Activated naive CD4-positive, alpha-beta T cell treated with anti-CD3 and anti-CD28 coated beads, Interleukin-2, amount 10 ng/mL, durations not matched to agents 7 days and 5 days (primary cell): ENCODE measurements at regions not wholly inside any gene's neighbourhood (a gene's known extent, or its start where the extent isn't known, plus 50 kb on each side); places are given as distances from the start of the nearest gene placed in this dataset.

Experiments
- CTCF ChIA-PET: fragments of 350-600 bp; sonication (Branson Sonifier 250); formaldehyde crosslinking; loops from one replicate; lab custom pipeline; 2021; ENCODE audit warnings: antibody characterized with exemption; lab: Charles Lee
- DNase-seq: peaks from one replicate; pipeline ENCODE4 v3.0.0-alpha.2; 2020
- H3K27ac Mint-ChIP-seq: one replicate; pipeline ENCODE4 v1.8.0; 2021; ENCODE audit warnings: mild to moderate bottlenecking, moderate library complexity, mixed read lengths
- H3K27me3 Mint-ChIP-seq: one replicate; pipeline ENCODE4 v1.8.0; 2021; ENCODE audit warnings: mild to moderate bottlenecking, mixed read lengths
- H3K36me3 Mint-ChIP-seq: one replicate; pipeline ENCODE4 v1.8.0; 2021; ENCODE audit warnings: mixed read lengths
- H3K4me1 Mint-ChIP-seq: one replicate; pipeline ENCODE4 v1.8.0; 2021; ENCODE audit warnings: mixed read lengths
- H3K4me3 Mint-ChIP-seq: one replicate; pipeline ENCODE4 v1.8.0; 2021; ENCODE audit warnings: mild to moderate bottlenecking, moderate library complexity, mixed read lengths
- H3K9me3 Mint-ChIP-seq: one replicate; pipeline ENCODE4 v1.8.0; 2021; ENCODE audit warnings: mixed read lengths

- Mint-ChIP-seq H3K4me1 (no peaks in the 10 kb centered on the region), H3K27me3 (no peaks in the 10 kb centered on the region), H3K9me3 (no peaks in the 10 kb centered on the region), H3K36me3 (no peaks in the 10 kb centered on the region), H3K4me3 (no peak overlapping the region), H3K27ac (no peak overlapping the region)
- CTCF ChIA-PET, result no interaction called here
- no peak for DNase-seq
Observed at GRCh38 chr3:182239316-182239715, 527.6 kb downstream of the SOX2 start.

GRCh38 chr3:182240474-182240873, 528.7 kb downstream of the SOX2 start:
- no peak for DNase-seq
- Mint-ChIP-seq H3K4me3 (no peak overlapping the region), H3K27me3 (no peaks in the 10 kb centered on the region), H3K36me3 (no peaks in the 10 kb centered on the region), H3K27ac (no peak overlapping the region), H3K9me3 (no peaks in the 10 kb centered on the region), H3K4me1 (no peaks in the 10 kb centered on the region)
- CTCF ChIA-PET, result no interaction called here

GRCh38 chr3:182241196-182241765, 529.6 kb downstream of the SOX2 start:
- DNase-seq, result no peak
- H3K4me3 Mint-ChIP-seq, result no peak overlapping the region
- no peaks in the 10 kb centered on the region for H3K9me3 Mint-ChIP-seq
- H3K27me3 Mint-ChIP-seq, result no peaks in the 10 kb centered on the region
- CTCF ChIA-PET, result no interaction called here
- no peak overlapping the region for H3K27ac Mint-ChIP-seq
- H3K4me1 Mint-ChIP-seq, result no peaks in the 10 kb centered on the region
- H3K36me3 Mint-ChIP-seq, result no peaks in the 10 kb centered on the region

- DNase-seq, result no peak
- H3K4me1 Mint-ChIP-seq, result no peaks in the 10 kb centered on the region
- no peaks in the 10 kb centered on the region for H3K27me3 Mint-ChIP-seq
- H3K27ac Mint-ChIP-seq, result no peak overlapping the region
- no peaks in the 10 kb centered on the region for H3K36me3 Mint-ChIP-seq
- no peak overlapping the region for H3K4me3 Mint-ChIP-seq
- H3K9me3 Mint-ChIP-seq, result no peaks in the 10 kb centered on the region
- CTCF ChIA-PET, result no interaction called here
Observed at GRCh38 chr3:182241766-182242488, 530.2 kb downstream of the SOX2 start.

- DNase-seq, result no peak
- no peak overlapping the region for H3K27ac Mint-ChIP-seq
- CTCF ChIA-PET, result no interaction called here
Observed at GRCh38 chr3:182242489-182242942, 530.8 kb downstream of the SOX2 start.

GRCh38 chr3:182243625-182244024, 531.9 kb downstream of the SOX2 start:
- no peaks in the 10 kb centered on the region for H3K36me3 Mint-ChIP-seq
- H3K9me3 Mint-ChIP-seq, result no peaks in the 10 kb centered on the region
- CTCF ChIA-PET, result no interaction called here
- no peak overlapping the region for H3K27ac Mint-ChIP-seq
- DNase-seq, result no peak
- H3K27me3 Mint-ChIP-seq, result no peaks in the 10 kb centered on the region
- no peak overlapping the region for H3K4me3 Mint-ChIP-seq
- H3K4me1 Mint-ChIP-seq, result no peaks in the 10 kb centered on the region

More at GRCh38 chr3:182242489-182242942, 530.8 kb downstream of the SOX2 start:
- H3K4me1 Mint-ChIP-seq, result no peaks in the 10 kb centered on the region
- H3K9me3 Mint-ChIP-seq, result no peaks in the 10 kb centered on the region
- H3K27me3 Mint-ChIP-seq, result no peaks in the 10 kb centered on the region
- no peaks in the 10 kb centered on the region for H3K36me3 Mint-ChIP-seq
- no peak overlapping the region for H3K4me3 Mint-ChIP-seq

GRCh38 chr3:182244222-182244971, 532.7 kb downstream of the SOX2 start:
- Mint-ChIP-seq H3K9me3 (no peaks in the 10 kb centered on the region), H3K27me3 (no peaks in the 10 kb centered on the region), H3K36me3 (no peaks in the 10 kb centered on the region), H3K27ac (no peak overlapping the region), H3K4me3 (no peak overlapping the region), H3K4me1 (no peaks in the 10 kb centered on the region)
- CTCF ChIA-PET, result no interaction called here
- DNase-seq, result no peak

GRCh38 chr3:182245059-182245458, 533.3 kb downstream of the SOX2 start:
- Mint-ChIP-seq H3K27ac (no peak overlapping the region), H3K4me1 (no peaks in the 10 kb centered on the region), H3K9me3 (no peaks in the 10 kb centered on the region), H3K27me3 (no peaks in the 10 kb centered on the region), H3K4me3 (no peak overlapping the region), H3K36me3 (no peaks in the 10 kb centered on the region)
- no peak for DNase-seq
- CTCF ChIA-PET, result no interaction called here

GRCh38 chr3:182246870-182247269, 535.1 kb downstream of the SOX2 start:
- Mint-ChIP-seq H3K9me3 (no peaks in the 10 kb centered on the region), H3K27me3 (no peaks in the 10 kb centered on the region), H3K27ac (no peak overlapping the region), H3K4me3 (no peak overlapping the region), H3K4me1 (no peaks in the 10 kb centered on the region), H3K36me3 (no peaks in the 10 kb centered on the region)
- no peak for DNase-seq
- CTCF ChIA-PET, result no interaction called here

- Mint-ChIP-seq H3K4me1 (no peaks in the 10 kb centered on the region), H3K27ac (no peak overlapping the region), H3K4me3 (no peak overlapping the region), H3K36me3 (no peaks in the 10 kb centered on the region), H3K9me3 (no peaks in the 10 kb centered on the region), H3K27me3 (no peaks in the 10 kb centered on the region)
- CTCF ChIA-PET, result no interaction called here
- no peak for DNase-seq
Observed at GRCh38 chr3:182248349-182248880, 536.7 kb downstream of the SOX2 start.

GRCh38 chr3:182252802-182253201, 540.5 kb upstream of the ATP11B start:
- no peaks in the 10 kb centered on the region for H3K27me3 Mint-ChIP-seq
- no peak overlapping the region for H3K4me3 Mint-ChIP-seq
- no peaks in the 10 kb centered on the region for H3K4me1 Mint-ChIP-seq
- no peak for DNase-seq
- H3K9me3 Mint-ChIP-seq, result no peaks in the 10 kb centered on the region
- CTCF ChIA-PET, result interaction anchor here (0.6 kb wide), 1 partner anchor 10 kb away, joined by 3 read pairs; no protein-coding TSS in a partner anchor
- H3K27ac Mint-ChIP-seq, result no peak overlapping the region
- no peaks in the 10 kb centered on the region for H3K36me3 Mint-ChIP-seq

GRCh38 chr3:182255158-182255557, 538.1 kb upstream of the ATP11B start:
- H3K4me1 Mint-ChIP-seq, result no peaks in the 10 kb centered on the region
- H3K4me3 Mint-ChIP-seq, result no peak overlapping the region
- no peak for DNase-seq
- H3K9me3 Mint-ChIP-seq, result no peaks in the 10 kb centered on the region
- H3K27me3 Mint-ChIP-seq, result no peaks in the 10 kb centered on the region
- no peak overlapping the region for H3K27ac Mint-ChIP-seq
- no peaks in the 10 kb centered on the region for H3K36me3 Mint-ChIP-seq
- CTCF ChIA-PET, result interaction anchor here (0.5 to 0.6 kb wide), 2 partner anchors 380 to 554 kb away, joined by 3 to 4 read pairs; no protein-coding TSS in a partner anchor

GRCh38 chr3:182257361-182257760, 535.9 kb upstream of the ATP11B start:
- no peak overlapping the region for H3K4me3 Mint-ChIP-seq

GRCh38 chr3:182258538-182259177, 534.6 kb upstream of the ATP11B start:
- no peak overlapping the region for H3K27ac Mint-ChIP-seq
- CTCF ChIA-PET, result no interaction called here
- peaks cover 4% of the 10 kb centered on the region for H3K27me3 Mint-ChIP-seq
- no peaks in the 10 kb centered on the region for H3K4me1 Mint-ChIP-seq
- no peaks in the 10 kb centered on the region for H3K9me3 Mint-ChIP-seq
- H3K4me3 Mint-ChIP-seq, result no peak overlapping the region
- H3K36me3 Mint-ChIP-seq, result no peaks in the 10 kb centered on the region
- DNase-seq, result no peak

More at GRCh38 chr3:182257361-182257760, 535.9 kb upstream of the ATP11B start:
- DNase-seq, result no peak
- CTCF ChIA-PET, result no interaction called here
- H3K9me3 Mint-ChIP-seq, result no peaks in the 10 kb centered on the region
- H3K27me3 Mint-ChIP-seq, result no peaks in the 10 kb centered on the region
- no peaks in the 10 kb centered on the region for H3K36me3 Mint-ChIP-seq
- H3K4me1 Mint-ChIP-seq, result no peaks in the 10 kb centered on the region
- H3K27ac Mint-ChIP-seq, result no peak overlapping the region
